Transverse colon (tissue), 4 donors: ENCODE measurements at regions not wholly inside any gene's neighbourhood (a gene's known extent, or its start where the extent isn't known, plus 50 kb on each side); places are given as distances from the start of the nearest gene placed in this dataset.

Experiments used
- CTCF ChIP-seq, 5 experiments: fragments of 200-600 bp in 3 of 5; fragments of 450-650 bp in 2 of 5; sonication (generic) in 3 of 5; IDR thresholded peaks; 1 replicate in 2 of 5; 2 replicates in 3 of 5; pipeline ENCODE4 v1.5.1; 2016 to 2017; ENCODE audit warnings: antibody characterized with exemption in 5 of 5, inconsistent platforms in 3 of 5, mild to moderate bottlenecking in 2 of 5, moderate library complexity in 1 of 5
- POLR2A ChIP-seq: fragments of 450-650 bp; IDR thresholded peaks from one replicate; pipeline ENCODE4 v1.6.1; 2016; ENCODE audit warnings: antibody characterized with exemption, mild to moderate bottlenecking, moderate library complexity
- POLR2AphosphoS5 ChIP-seq, 3 donors: sonication (generic); formaldehyde crosslinking; IDR thresholded peaks; one replicate each; pipeline ENCODE4 v1.6.1; 2016; ENCODE audit warnings: antibody characterized with exemption in 3 of 3

- TF ChIP-seq POLR2A (no peak), POLR2AphosphoS5 (IDR thresholded peaks at IDR 0.05) (no peak), CTCF (IDR thresholded peaks at IDR 0.05) (no peak)
Observed at GRCh38 chr1:199319341-199319740, 680.5 kb downstream of the PTPRC start.
